ENCODE measurements at regions not wholly inside any gene's neighbourhood (a gene's known extent, or its start where the extent isn't known, plus 50 kb on each side); places are given as distances from the start of the nearest gene placed in this dataset.

DNA sequence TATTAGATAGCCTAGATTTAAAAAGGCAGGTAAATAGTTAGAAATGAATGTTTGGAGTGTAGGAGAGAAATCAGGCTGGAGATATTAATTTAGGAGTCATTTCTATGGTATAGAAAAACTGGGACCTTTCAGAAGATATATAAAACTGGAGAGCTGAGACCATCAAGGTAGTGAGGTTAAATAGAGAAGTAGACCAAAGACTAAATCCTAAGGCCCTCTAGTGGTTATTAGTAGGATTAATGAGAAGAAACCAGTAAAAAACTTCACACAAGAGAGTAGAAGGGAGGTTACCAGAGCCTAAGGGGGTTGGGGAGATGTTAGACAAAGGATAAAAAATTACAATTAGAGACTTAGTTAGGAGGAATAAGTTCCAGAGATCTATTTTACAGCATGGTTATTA lies 351.0 kb upstream of the SPANXN1 start:
- H3K9me3 ChIP-seq, result no peaks in the 10 kb centered on the region
- H3K27me3 ChIP-seq, result no peaks in the 10 kb centered on the region
- intact Hi-C loops (cut with DNase I; ENCODE audit: low total_unique reads), result no loop called here
- in situ Hi-C loops (cut with MboI; ENCODE audit: low pct_ligation_motif_present in 1 of 4, low pct_unique_long_range_greater_than_20kb in 1 of 4, low sequenced_read_pairs in 3 of 4), result no loop called here
- no peak for DNase-seq
- no peak overlapping the region for H3K4me3 ChIP-seq
- H3K36me3 ChIP-seq, result no peaks in the 10 kb centered on the region
- TF ChIP-seq EP300 (IDR thresholded peaks at IDR 0.05; ENCODE audit: low read depth), result no peak
- no peak for TF ChIP-seq POLR2A (IDR thresholded peaks at IDR 0.05)
- TF ChIP-seq POLR2AphosphoS5 (IDR thresholded peaks at IDR 0.05), result no peak
- TF ChIP-seq, protein P1, sequence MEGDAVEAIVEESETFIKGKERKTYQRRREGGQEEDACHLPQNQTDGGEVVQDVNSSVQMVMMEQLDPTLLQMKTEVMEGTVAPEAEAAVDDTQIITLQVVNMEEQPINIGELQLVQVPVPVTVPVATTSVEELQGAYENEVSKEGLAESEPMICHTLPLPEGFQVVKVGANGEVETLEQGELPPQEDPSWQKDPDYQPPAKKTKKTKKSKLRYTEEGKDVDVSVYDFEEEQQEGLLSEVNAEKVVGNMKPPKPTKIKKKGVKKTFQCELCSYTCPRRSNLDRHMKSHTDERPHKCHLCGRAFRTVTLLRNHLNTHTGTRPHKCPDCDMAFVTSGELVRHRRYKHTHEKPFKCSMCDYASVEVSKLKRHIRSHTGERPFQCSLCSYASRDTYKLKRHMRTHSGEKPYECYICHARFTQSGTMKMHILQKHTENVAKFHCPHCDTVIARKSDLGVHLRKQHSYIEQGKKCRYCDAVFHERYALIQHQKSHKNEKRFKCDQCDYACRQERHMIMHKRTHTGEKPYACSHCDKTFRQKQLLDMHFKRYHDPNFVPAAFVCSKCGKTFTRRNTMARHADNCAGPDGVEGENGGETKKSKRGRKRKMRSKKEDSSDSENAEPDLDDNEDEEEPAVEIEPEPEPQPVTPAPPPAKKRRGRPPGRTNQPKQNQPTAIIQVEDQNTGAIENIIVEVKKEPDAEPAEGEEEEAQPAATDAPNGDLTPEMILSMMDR (IDR thresholded peaks at IDR 0.05), result no peak
- H3K27ac ChIP-seq, result no peak overlapping the region
- no peaks in the 10 kb centered on the region for H3K4me1 ChIP-seq

GRCh38 chrX:144901521-144901920 lies 345.8 kb upstream of the SPANXN1 start:
- DNase-seq, result no peak
- Histone ChIP-seq H3K4me3 (no peak overlapping the region), H3K27ac (no peak overlapping the region), H3K27me3 (no peaks in the 10 kb centered on the region), H3K9me3 (no peaks in the 10 kb centered on the region), H3K4me1 (no peaks in the 10 kb centered on the region), H3K36me3 (no peaks in the 10 kb centered on the region)
- in situ Hi-C loops (cut with MboI; ENCODE audit: low pct_ligation_motif_present in 1 of 4, low pct_unique_long_range_greater_than_20kb in 1 of 4, low sequenced_read_pairs in 3 of 4), result no loop called here
- TF ChIP-seq POLR2AphosphoS5 (IDR thresholded peaks at IDR 0.05) (no peak), EP300 (IDR thresholded peaks at IDR 0.05; ENCODE audit: low read depth) (no peak), POLR2A (IDR thresholded peaks at IDR 0.05) (no peak)
- TF ChIP-seq, protein P1 (IDR thresholded peaks at IDR 0.05), result no peak
- intact Hi-C loops (cut with DNase I; ENCODE audit: low total_unique reads), result no loop called here
- 72% methylated on average over 3 of the region's 3 CpGs; no CpG with 5 or more reads in 1 of the 2 donors for WGBS, 2 donors (ENCODE audit: low coverage in 1 of 2)

GRCh38 chrX:144916785-144917184 lies 330.5 kb upstream of the SPANXN1 start:
- no peak for DNase-seq
- H3K9me3 ChIP-seq, result no peaks in the 10 kb centered on the region
- TF ChIP-seq, protein P1 (IDR thresholded peaks at IDR 0.05), result no peak
- TF ChIP-seq EP300 (IDR thresholded peaks at IDR 0.05; ENCODE audit: low read depth) (no peak), POLR2AphosphoS5 (IDR thresholded peaks at IDR 0.05) (no peak), POLR2A (IDR thresholded peaks at IDR 0.05) (no peak)
- H3K36me3 ChIP-seq, result no peaks in the 10 kb centered on the region
- WGBS, 2 donors (ENCODE audit: low coverage in 1 of 2), result 13 to 15% methylated on average over 2 of the region's 2 CpGs
- no peaks in the 10 kb centered on the region for H3K4me1 ChIP-seq
- no peak overlapping the region for H3K27ac ChIP-seq
- in situ Hi-C loops (cut with MboI; ENCODE audit: low pct_ligation_motif_present in 1 of 4, low pct_unique_long_range_greater_than_20kb in 1 of 4, low sequenced_read_pairs in 3 of 4) (no loop called here), intact Hi-C loops (cut with DNase I; ENCODE audit: low total_unique reads) (no loop called here)
- no peak overlapping the region for H3K4me3 ChIP-seq
- H3K27me3 ChIP-seq, result no peaks in the 10 kb centered on the region

DNA sequence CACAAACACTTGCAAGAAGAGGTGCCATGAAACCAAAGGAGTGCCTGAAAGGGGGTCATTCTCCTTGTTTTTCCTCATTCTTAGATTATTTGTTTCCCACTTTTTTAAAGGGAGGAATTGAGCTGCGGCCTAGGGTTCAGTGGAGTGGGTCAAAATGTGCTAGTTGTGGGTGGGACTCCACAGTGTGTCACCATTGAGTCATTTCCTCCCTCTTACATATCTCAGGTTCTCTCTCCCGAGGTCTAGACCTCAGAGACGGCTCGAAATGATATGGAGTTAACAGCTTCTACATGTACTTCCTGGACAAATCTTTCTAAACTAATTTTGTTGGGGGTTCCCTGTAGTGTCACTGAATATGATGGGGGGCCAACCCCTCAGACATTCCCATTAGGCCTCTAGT lies 328.4 kb upstream of the SPANXN1 start:
- intact Hi-C loops (cut with DNase I; ENCODE audit: low total_unique reads) (no loop called here), in situ Hi-C loops (cut with MboI; ENCODE audit: low pct_ligation_motif_present in 1 of 4, low pct_unique_long_range_greater_than_20kb in 1 of 4, low sequenced_read_pairs in 3 of 4) (no loop called here)
- Histone ChIP-seq H3K27ac (no peak overlapping the region), H3K27me3 (no peaks in the 10 kb centered on the region), H3K9me3 (no peaks in the 10 kb centered on the region), H3K36me3 (no peaks in the 10 kb centered on the region), H3K4me1 (no peaks in the 10 kb centered on the region), H3K4me3 (no peak overlapping the region)
- DNase-seq, result no peak
- WGBS, 2 donors (ENCODE audit: low coverage in 1 of 2), result 60% methylated on average over 4 of the region's 4 CpGs; no CpG with 5 or more reads in 1 of the 2 donors
- TF ChIP-seq POLR2AphosphoS5 (IDR thresholded peaks at IDR 0.05) (no peak), POLR2A (IDR thresholded peaks at IDR 0.05) (no peak), EP300 (IDR thresholded peaks at IDR 0.05; ENCODE audit: low read depth) (no peak)
- TF ChIP-seq, protein P1 (IDR thresholded peaks at IDR 0.05), result no peak

All from transverse colon (tissue), 4 donors.